ENCODE measurements at regions not wholly inside any gene's neighbourhood (a gene's known extent, or its start where the extent isn't known, plus 50 kb on each side); places are given as distances from the start of the nearest gene placed in this dataset.

GRCh38 chr2:75775311-75775823, 64.7 kb upstream of the GCFC2 start:
- no peak for TF ChIP-seq SUZ12 (IDR thresholded peaks at IDR 0.05; ENCODE audit: extremely low read depth, insufficient read depth, insufficient read length)
- TF ChIP-seq YY1 (IDR thresholded peaks at IDR 0.05; ENCODE audit: insufficient read depth, insufficient read length), result no peak
- no peak for TF ChIP-seq ZNF274 (IDR thresholded peaks at IDR 0.05; ENCODE audit: low read depth, low read length)
- Histone ChIP-seq H3K4me3 (ENCODE audit: insufficient read length, low read depth) (no peak overlapping the region), H3K4me1 (ENCODE audit: insufficient read depth, insufficient read length) (no peaks in the 10 kb centered on the region), H3K27me3 (ENCODE audit: insufficient read depth, insufficient read length) (no peaks in the 10 kb centered on the region), H3K36me3 (ENCODE audit: insufficient read depth, insufficient read length, low read length) (no peaks in the 10 kb centered on the region), H3K9ac (ENCODE audit: insufficient read length, low read depth) (no peak overlapping the region), H3K9me3 (ENCODE audit: insufficient read depth, low read length) (no peaks in the 10 kb centered on the region)
- no peak for DNase-seq (ENCODE audit: low read depth, low spot score)

- Histone ChIP-seq H3K9me3 (ENCODE audit: insufficient read depth, low read length) (no peaks in the 10 kb centered on the region), H3K9ac (ENCODE audit: insufficient read length, low read depth) (no peak overlapping the region), H3K4me3 (ENCODE audit: insufficient read length, low read depth) (no peak overlapping the region), H3K4me1 (ENCODE audit: insufficient read depth, insufficient read length) (no peaks in the 10 kb centered on the region), H3K36me3 (ENCODE audit: insufficient read depth, insufficient read length, low read length) (no peaks in the 10 kb centered on the region), H3K27me3 (ENCODE audit: insufficient read depth, insufficient read length) (no peaks in the 10 kb centered on the region)
- TF ChIP-seq YY1 (IDR thresholded peaks at IDR 0.05; ENCODE audit: insufficient read depth, insufficient read length) (no peak), SUZ12 (IDR thresholded peaks at IDR 0.05; ENCODE audit: extremely low read depth, insufficient read depth, insufficient read length) (no peak), ZNF274 (IDR thresholded peaks at IDR 0.05; ENCODE audit: low read depth, low read length) (no peak)
- peak; percentile 58 for DNase-seq (ENCODE audit: low read depth, low spot score)
These were observed 62.4 kb upstream of the GCFC2 start for GRCh38 chr2:75772908-75773630.

GRCh38 chr2:75765798-75766197, 55.1 kb upstream of the GCFC2 start:
- Histone ChIP-seq H3K9me3 (ENCODE audit: insufficient read depth, low read length) (no peaks in the 10 kb centered on the region), H3K27me3 (ENCODE audit: insufficient read depth, insufficient read length) (no peaks in the 10 kb centered on the region), H3K4me3 (ENCODE audit: insufficient read length, low read depth) (no peak overlapping the region), H3K9ac (ENCODE audit: insufficient read length, low read depth) (no peak overlapping the region), H3K4me1 (ENCODE audit: insufficient read depth, insufficient read length) (no peaks in the 10 kb centered on the region), H3K36me3 (ENCODE audit: insufficient read depth, insufficient read length, low read length) (no peaks in the 10 kb centered on the region)
- no peak for DNase-seq (ENCODE audit: low read depth, low spot score)
- TF ChIP-seq SUZ12 (IDR thresholded peaks at IDR 0.05; ENCODE audit: extremely low read depth, insufficient read depth, insufficient read length) (no peak), YY1 (IDR thresholded peaks at IDR 0.05; ENCODE audit: insufficient read depth, insufficient read length) (no peak), ZNF274 (IDR thresholded peaks at IDR 0.05; ENCODE audit: low read depth, low read length) (no peak)

- H3K4me3 ChIP-seq (ENCODE audit: insufficient read length, low read depth), result no peak overlapping the region
- no peak for TF ChIP-seq YY1 (IDR thresholded peaks at IDR 0.05; ENCODE audit: insufficient read depth, insufficient read length)
- TF ChIP-seq SUZ12 (IDR thresholded peaks at IDR 0.05; ENCODE audit: extremely low read depth, insufficient read depth, insufficient read length), result no peak
- TF ChIP-seq ZNF274 (IDR thresholded peaks at IDR 0.05; ENCODE audit: low read depth, low read length), result no peak
- H3K9ac ChIP-seq (ENCODE audit: insufficient read length, low read depth), result no peak overlapping the region
- H3K4me1 ChIP-seq (ENCODE audit: insufficient read depth, insufficient read length), result no peaks in the 10 kb centered on the region
- no peak for DNase-seq (ENCODE audit: low read depth, low spot score)
- no peaks in the 10 kb centered on the region for H3K9me3 ChIP-seq (ENCODE audit: insufficient read depth, low read length)
- no peaks in the 10 kb centered on the region for H3K36me3 ChIP-seq (ENCODE audit: insufficient read depth, insufficient read length, low read length)
- H3K27me3 ChIP-seq (ENCODE audit: insufficient read depth, insufficient read length), result no peaks in the 10 kb centered on the region
These were observed 53.9 kb upstream of the GCFC2 start for GRCh38 chr2:75764611-75765010.

Data from NT2/D1 (cell line).